Skin of body (tissue), 1 donor: ENCODE measurements at regions not wholly inside any gene's neighbourhood (a gene's known extent, or its start where the extent isn't known, plus 50 kb on each side); places are given as distances from the start of the nearest gene placed in this dataset.

Source experiments
- DNase-seq: peaks from one replicate; lab custom pipeline; 2025; lab: John Stamatoyannopoulos, UW

- no peak for DNase-seq
Observed at GRCh38 chr17:53186001-53186400, 636.7 kb upstream of the KIF2B start.

DNA sequence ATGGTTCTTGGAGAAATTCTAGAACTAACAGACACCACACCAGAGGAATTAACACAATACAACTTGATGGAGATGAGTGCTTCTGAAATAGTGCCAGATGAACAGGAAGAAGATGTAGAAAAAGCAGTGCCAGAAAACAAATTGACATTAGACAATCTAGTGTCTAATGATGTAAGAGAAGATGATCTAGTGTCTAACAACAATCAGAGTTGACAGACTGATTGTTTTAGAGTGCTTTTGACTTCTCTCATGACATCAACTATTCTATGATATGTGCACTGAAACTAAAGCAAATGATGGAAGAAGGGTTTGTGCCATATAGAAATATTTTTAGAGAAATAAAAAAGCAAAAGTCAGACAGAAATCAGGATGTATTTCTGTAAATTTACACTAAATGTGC is 646.1 kb upstream of the KIF2B start:
- no peak for DNase-seq

DNA sequence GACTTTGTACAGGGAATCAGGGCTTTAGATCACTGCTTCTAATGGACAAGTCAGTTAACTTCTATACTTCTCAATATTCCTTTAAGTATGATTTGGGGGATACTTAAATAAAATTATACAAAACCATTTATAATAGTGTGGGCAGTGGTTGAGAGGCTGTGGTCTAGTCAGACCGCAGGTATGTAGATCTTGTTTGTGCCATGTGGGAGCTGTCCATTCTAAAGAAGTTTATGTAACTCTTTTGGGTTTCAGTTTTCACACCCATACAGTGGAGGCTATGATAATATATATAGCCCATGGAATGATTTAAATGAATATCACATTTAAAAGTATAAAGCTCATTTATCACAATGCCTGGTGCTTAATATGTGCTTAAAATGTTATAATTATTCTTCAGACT is 654.3 kb upstream of the KIF2B start:
- DNase-seq = no peak

GRCh38 chr17:53166731-53167130 is 656.0 kb upstream of the KIF2B start:
- no peak for DNase-seq

- no peak for DNase-seq
Observed at GRCh38 chr17:53150101-53150698, 672.5 kb upstream of the KIF2B start.

- no peak for DNase-seq
Observed at GRCh38 chr17:53149316-53149715, 673.4 kb upstream of the KIF2B start.

GRCh38 chr17:53148058-53148457 is 674.7 kb upstream of the KIF2B start:
- DNase-seq = no peak

DNA sequence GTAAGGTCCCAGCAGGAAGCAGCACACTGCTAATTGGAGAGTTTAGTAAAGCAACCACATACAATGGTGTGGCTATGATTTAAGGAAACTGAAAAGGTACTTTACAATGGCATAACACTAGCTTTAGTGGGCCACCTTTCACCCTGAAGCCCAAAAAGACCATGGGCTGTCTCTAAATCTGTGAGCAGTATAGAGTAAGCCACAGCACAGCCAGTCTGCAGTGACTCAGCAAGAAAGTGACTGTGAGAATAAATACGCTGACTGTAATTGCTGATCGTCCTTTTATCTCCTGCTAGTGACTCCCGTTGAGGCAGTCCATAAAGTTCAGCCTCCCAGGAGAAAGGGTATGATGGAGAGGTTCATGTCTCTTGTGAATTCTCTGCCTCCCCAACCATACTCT is 679.8 kb upstream of the KIF2B start:
- DNase-seq = no peak

GRCh38 chr17:53141731-53142130 is 681.0 kb upstream of the KIF2B start:
- no peak for DNase-seq

- no peak for DNase-seq
Observed at GRCh38 chr17:53141280-53141679, 681.4 kb upstream of the KIF2B start.

DNA sequence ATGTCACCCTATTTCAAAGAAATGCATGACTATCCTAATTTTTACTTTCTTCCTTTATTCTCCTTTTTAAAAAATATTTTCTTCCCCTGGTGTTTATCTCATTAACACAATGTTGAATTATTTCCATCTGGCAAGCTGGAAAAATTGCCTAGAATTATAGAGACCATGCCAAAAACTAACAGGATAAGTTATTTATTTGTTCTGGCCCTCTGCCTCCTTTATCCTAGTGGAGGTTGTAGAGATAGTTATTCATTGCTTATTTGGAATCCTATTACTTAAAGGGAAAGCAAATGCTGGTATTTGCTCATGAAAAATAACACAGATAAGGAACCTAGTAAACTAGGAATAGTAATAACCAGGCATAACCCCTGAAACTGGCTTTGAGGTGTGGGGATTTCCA is 684.9 kb upstream of the KIF2B start:
- DNase-seq = no peak

DNA sequence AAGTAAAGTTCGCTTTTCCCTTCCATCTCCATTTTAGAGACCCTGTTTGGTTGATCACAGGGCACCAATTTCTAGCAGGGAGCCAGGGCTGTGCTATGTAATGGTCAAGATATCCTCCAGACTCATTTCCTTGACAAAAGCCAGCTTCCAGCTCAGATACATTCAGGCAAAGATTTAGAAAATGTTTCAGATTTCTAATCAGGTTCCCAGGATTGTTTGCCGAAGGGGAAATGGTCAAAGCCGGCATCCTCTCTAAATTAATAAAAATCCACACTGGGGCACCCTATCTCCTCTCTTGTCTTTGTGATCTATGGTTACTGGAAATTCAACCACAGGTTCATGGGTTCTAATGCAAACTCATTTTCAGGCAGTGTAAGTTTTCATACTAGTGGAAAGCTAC is 686.8 kb upstream of the KIF2B start:
- no peak for DNase-seq

DNA sequence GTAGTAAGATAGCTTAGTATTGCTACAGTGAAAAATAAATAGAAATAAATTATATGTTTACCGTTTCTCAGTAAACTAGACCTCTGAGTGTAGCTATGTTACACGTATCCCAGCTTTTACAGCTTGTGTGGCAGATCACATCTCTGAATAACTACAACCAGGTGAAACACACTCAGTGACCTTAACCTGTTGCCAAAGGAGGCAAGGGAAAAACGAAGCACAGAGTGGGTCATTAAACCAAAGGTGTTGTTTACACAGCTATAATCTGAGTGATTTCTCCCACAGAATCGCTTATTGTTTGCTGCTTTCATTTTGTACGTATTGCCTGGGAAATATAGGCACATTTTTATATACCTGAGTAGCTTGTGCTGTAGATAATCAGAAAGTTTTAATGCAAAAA is 688.2 kb upstream of the KIF2B start:
- DNase-seq = no peak

GRCh38 chr17:53133876-53134275 is 688.9 kb upstream of the KIF2B start:
- no peak for DNase-seq

DNA sequence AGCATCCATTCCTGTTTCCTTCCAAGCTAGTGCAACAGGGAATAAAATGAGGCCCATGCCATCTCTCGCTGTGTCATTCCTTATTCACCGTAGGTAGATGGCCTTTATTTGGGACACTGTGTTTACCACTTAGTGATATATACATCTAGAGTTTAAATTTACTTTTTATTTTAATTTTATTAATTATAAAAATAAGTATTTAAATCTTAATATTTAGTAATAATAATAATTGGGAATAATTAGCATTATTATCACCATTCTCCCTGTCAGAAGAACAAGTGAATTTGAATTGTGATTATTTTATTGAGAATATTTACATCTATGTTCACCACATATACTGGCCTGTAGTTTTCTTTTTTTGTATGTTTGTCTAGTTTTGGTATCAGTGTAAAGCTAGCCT is 692.9 kb upstream of the KIF2B start:
- no peak for DNase-seq

DNA sequence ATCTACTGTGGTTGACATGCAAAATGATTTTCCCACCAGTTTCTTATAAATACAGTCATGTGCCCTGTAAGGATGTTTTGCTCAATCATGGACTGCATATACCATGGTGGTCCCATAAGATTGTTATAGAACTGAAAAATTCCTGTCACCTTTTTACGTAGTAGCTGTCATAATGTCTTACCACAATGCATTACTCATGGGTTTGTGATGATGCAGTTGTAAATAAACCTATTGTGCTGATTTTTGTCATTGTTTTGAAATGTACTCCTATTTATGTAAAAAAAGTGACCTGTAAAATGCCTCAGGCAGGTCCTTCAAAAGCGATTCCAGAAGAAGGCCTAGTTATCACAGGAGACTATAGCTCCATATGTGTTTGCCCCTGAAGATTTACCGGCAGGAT is 695.4 kb upstream of the KIF2B start:
- no peak for DNase-seq

DNA sequence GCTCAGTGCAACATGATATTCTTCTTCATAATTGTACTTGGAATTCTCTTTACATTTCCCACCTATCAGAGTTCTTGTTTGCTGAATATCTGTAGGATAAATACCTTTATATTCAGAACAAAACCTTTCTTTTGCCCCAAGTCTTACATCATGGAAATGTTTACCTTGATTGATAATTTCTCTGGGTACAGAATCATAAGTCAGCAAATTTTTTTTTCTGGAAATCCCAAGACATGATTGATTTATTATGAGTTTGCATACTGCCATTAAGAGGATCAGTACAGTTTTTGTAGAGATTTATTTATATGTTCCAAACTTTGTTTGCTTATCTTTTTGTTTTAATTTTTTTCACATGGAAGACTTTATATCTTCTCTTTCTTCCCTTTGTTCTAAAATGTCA is 699.8 kb upstream of the KIF2B start:
- no peak for DNase-seq

- no peak for DNase-seq
Observed at GRCh38 chr17:53119773-53120172, 703.0 kb upstream of the KIF2B start.

GRCh38 chr17:53118948-53119347 is 703.8 kb upstream of the KIF2B start:
- no peak for DNase-seq

DNA sequence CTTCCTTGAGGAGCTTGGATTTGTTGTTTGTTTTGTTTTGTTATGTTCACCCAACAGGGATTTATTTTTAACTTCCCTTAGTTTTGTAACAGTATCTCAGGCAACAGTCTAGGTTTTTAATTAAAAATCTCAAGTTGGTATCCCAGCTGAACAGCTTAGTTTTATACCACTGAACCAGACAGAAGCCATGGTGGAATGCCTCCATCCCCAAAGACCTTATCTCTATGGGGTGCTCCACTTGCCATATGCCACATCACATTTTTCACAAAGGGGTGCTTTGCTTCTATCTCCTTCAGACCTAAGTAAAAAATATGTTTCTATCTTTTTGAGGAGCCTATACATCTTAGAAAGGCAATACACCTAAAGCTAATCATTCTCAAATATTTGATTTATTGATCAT is 715.8 kb upstream of the KIF2B start:
- no peak for DNase-seq

DNA sequence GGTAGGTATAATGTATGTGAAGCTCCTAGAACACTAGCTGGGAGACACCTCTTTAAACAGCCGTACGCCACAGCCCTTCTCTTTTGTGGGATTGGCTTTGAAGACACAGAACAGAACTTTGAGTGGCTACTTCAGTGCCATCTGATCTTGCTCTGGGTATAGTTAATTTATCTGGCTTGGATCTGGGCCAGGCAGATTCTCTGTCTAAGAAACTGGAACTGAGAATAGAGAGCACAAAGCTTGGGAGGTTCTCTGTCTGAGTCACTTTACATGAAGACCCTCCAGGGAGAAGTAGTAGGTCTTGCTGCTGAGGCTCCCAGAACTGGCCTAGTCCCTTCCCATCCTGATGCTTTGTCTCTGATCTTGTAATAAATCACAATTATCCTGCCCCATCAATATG is 721.0 kb upstream of the KIF2B start:
- DNase-seq = no peak

GRCh38 chr17:53100126-53100525 is 722.6 kb upstream of the KIF2B start:
- peak; percentile 18 for DNase-seq

- no peak for DNase-seq
Observed at GRCh38 chr17:53093391-53093790, 729.3 kb upstream of the KIF2B start.

DNA sequence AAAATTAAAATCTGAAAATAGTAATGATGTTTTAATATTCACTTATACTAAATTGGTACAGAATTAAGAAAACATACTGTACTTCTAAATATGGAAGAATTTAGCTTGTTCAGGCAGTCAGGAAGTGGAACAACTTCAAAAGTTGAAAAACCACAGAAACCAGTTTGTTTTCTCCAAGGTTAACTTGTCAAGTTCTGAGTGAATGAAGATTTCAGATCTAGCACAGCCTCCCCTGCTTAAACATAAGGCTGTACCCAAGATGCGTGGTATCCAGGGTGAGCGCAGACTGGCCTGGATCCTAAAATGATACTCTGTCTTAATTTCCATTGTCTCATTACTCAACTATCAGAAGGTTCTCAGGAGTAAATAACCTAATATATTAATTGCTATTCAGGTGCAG is 730.7 kb upstream of the KIF2B start:
- DNase-seq = no peak
